B cell (primary cell): ENCODE measurements at regions not wholly inside any gene's neighbourhood (a gene's known extent, or its start where the extent isn't known, plus 50 kb on each side); places are given as distances from the start of the nearest gene placed in this dataset.

ENCODE experiments used
- EZH2 ChIP-seq: IDR thresholded peaks from 2 replicates; pipeline ENCODE4 v1.6.1; 2012; ENCODE audit warnings: borderline replicate concordance, low read depth, mild to moderate bottlenecking, moderate library complexity, low read length; ENCODE audit not compliant: insufficient read depth, poor library complexity, severe bottlenecking
- TF ChIP-seq, protein P1 (sequence below): fragments of 200-600 bp; IDR thresholded peaks from one replicate; pipeline ENCODE4 v1.8.0; 2022; ENCODE audit warnings: antibody characterized with exemption, mild to moderate bottlenecking

DNA sequence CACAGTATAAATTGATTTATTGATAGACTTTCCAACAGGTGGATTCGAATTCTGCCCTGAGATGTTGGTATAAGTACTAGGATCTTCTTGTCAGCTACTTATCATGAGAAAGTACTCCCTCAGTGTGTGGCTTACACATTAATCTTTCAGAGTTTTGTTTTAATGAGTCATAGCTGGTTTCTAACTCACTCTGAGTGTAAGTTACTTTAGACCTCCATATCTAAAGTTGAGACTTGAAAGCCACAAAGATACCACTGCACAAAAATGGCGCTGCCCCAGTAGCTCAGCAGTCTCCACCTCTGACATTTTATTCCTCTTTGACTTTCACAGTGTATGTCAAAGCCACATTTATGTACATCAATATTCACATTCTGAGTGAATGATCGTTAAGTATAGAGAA lies 318.5 kb downstream of the ARAP2 start:
- TF ChIP-seq, protein P1, sequence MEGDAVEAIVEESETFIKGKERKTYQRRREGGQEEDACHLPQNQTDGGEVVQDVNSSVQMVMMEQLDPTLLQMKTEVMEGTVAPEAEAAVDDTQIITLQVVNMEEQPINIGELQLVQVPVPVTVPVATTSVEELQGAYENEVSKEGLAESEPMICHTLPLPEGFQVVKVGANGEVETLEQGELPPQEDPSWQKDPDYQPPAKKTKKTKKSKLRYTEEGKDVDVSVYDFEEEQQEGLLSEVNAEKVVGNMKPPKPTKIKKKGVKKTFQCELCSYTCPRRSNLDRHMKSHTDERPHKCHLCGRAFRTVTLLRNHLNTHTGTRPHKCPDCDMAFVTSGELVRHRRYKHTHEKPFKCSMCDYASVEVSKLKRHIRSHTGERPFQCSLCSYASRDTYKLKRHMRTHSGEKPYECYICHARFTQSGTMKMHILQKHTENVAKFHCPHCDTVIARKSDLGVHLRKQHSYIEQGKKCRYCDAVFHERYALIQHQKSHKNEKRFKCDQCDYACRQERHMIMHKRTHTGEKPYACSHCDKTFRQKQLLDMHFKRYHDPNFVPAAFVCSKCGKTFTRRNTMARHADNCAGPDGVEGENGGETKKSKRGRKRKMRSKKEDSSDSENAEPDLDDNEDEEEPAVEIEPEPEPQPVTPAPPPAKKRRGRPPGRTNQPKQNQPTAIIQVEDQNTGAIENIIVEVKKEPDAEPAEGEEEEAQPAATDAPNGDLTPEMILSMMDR = no peak
- no peak for TF ChIP-seq EZH2
